Activated CD4-positive, alpha-beta T cell treated with anti-CD3 and anti-CD28 coated beads for 36 hours (primary cell): ENCODE measurements at regions not wholly inside any gene's neighbourhood (a gene's known extent, or its start where the extent isn't known, plus 50 kb on each side); places are given as distances from the start of the nearest gene placed in this dataset.

Experiments
- ATAC-seq: fragments of 200-7000 bp; cut with Tn5 transposase; one replicate; pipeline ENCODE4 v1.10.0; 2021; ENCODE audit warnings: mild to moderate bottlenecking, moderate library complexity
- CTCF ChIA-PET: fragments of 350-600 bp; sonication (Branson Sonifier 250); formaldehyde crosslinking; loops from one replicate; lab custom pipeline; 2021; ENCODE audit warnings: antibody characterized with exemption; lab: Charles Lee
- POLR2A ChIA-PET: fragments of 350-600 bp; sonication (Branson Sonifier 250); formaldehyde crosslinking; loops from one replicate; lab custom pipeline; 2021; ENCODE audit warnings: antibody characterized with exemption, inconsistent platforms; lab: Charles Lee
- DNase-seq: peaks from one replicate; pipeline ENCODE4 v3.0.0-alpha.2; 2020
- H3K27ac Mint-ChIP-seq: one replicate; pipeline ENCODE4 v1.8.0; 2021; ENCODE audit warnings: mixed read lengths
- H3K27me3 Mint-ChIP-seq: one replicate; pipeline ENCODE4 v1.8.0; 2021; ENCODE audit warnings: mixed read lengths
- H3K36me3 Mint-ChIP-seq: one replicate; pipeline ENCODE4 v1.8.0; 2021; ENCODE audit warnings: low read depth, mixed read lengths
- H3K4me1 Mint-ChIP-seq: one replicate; pipeline ENCODE4 v1.8.0; 2021; ENCODE audit warnings: mixed read lengths
- H3K4me3 Mint-ChIP-seq: one replicate; pipeline ENCODE4 v1.8.0; 2021; ENCODE audit warnings: mild to moderate bottlenecking, moderate library complexity, mixed read lengths
- H3K9me3 Mint-ChIP-seq: one replicate; pipeline ENCODE4 v1.8.0; 2021; ENCODE audit warnings: low read depth, mixed read lengths
- intact Hi-C, 2 experiments: fragments of 100-400 bp; cut with DNase I in 1 of 2; cut with micrococcal nuclease in 1 of 2; formaldehyde crosslinking; loops; one replicate each; pipeline versions ENCODE4 v1.14.2 to v1.15.1; 2022 to 2024; cut with DNase I, micrococcal nuclease

- ChIA-PET CTCF (no interaction called here), POLR2A (no interaction called here)
- no peak for ATAC-seq
- H3K4me1 Mint-ChIP-seq = no peaks in the 10 kb centered on the region
- no peaks in the 10 kb centered on the region for H3K9me3 Mint-ChIP-seq
- no peak for DNase-seq
- peaks cover 18% of the 10 kb centered on the region for H3K27me3 Mint-ChIP-seq
- no peaks in the 10 kb centered on the region for H3K36me3 Mint-ChIP-seq
- intact Hi-C loops = no loop called here
- no peak overlapping the region for H3K27ac Mint-ChIP-seq
- H3K4me3 Mint-ChIP-seq = no peak overlapping the region
Observed at GRCh38 chr16:5378531-5378930, 280.9 kb upstream of the EEF2KMT start.

- no peak for ATAC-seq
- no peak for DNase-seq
- H3K27ac Mint-ChIP-seq = no peak overlapping the region
- ChIA-PET POLR2A (no interaction called here), CTCF (no interaction called here)
- H3K9me3 Mint-ChIP-seq = no peaks in the 10 kb centered on the region
- H3K36me3 Mint-ChIP-seq = no peaks in the 10 kb centered on the region
- no peaks in the 10 kb centered on the region for H3K4me1 Mint-ChIP-seq
- peaks cover 23% of the 10 kb centered on the region for H3K27me3 Mint-ChIP-seq
- intact Hi-C loops = no loop called here
- H3K4me3 Mint-ChIP-seq = no peak overlapping the region
Observed at GRCh38 chr16:5377280-5377898, 279.8 kb upstream of the EEF2KMT start.

GRCh38 chr16:5374184-5374583 is 276.6 kb upstream of the EEF2KMT start:
- Mint-ChIP-seq H3K27ac (no peak overlapping the region), H3K27me3 (peaks cover 25% of the 10 kb centered on the region), H3K4me1 (no peaks in the 10 kb centered on the region), H3K4me3 (no peak overlapping the region), H3K36me3 (no peaks in the 10 kb centered on the region), H3K9me3 (no peaks in the 10 kb centered on the region)
- POLR2A ChIA-PET = no interaction called here
- CTCF ChIA-PET = no interaction called here
- ATAC-seq (no peak), DNase-seq (no peak)
- intact Hi-C loops = no loop called here

GRCh38 chr16:5367951-5368350 is 270.4 kb upstream of the EEF2KMT start:
- ChIA-PET POLR2A (no interaction called here), CTCF (no interaction called here)
- Mint-ChIP-seq H3K4me1 (no peaks in the 10 kb centered on the region), H3K27ac (no peak overlapping the region), H3K36me3 (no peaks in the 10 kb centered on the region), H3K27me3 (peaks cover 7% of the 10 kb centered on the region), H3K4me3 (no peak overlapping the region), H3K9me3 (no peaks in the 10 kb centered on the region)
- ATAC-seq (no peak), DNase-seq (no peak)
- intact Hi-C loops = no loop called here

GRCh38 chr16:5366126-5366525 is 268.5 kb upstream of the EEF2KMT start:
- ATAC-seq = no peak
- Mint-ChIP-seq H3K9me3 (no peaks in the 10 kb centered on the region), H3K27me3 (peaks cover 4% of the 10 kb centered on the region), H3K36me3 (no peaks in the 10 kb centered on the region), H3K27ac (no peak overlapping the region), H3K4me1 (no peaks in the 10 kb centered on the region), H3K4me3 (no peak overlapping the region)
- no peak for DNase-seq
- POLR2A ChIA-PET = no interaction called here
- CTCF ChIA-PET = no interaction called here
- intact Hi-C loops = no loop called here

GRCh38 chr16:5364186-5364585 is 266.6 kb upstream of the EEF2KMT start:
- CTCF ChIA-PET = no interaction called here
- POLR2A ChIA-PET = no interaction called here
- Mint-ChIP-seq H3K27ac (no peak overlapping the region), H3K36me3 (no peaks in the 10 kb centered on the region), H3K4me1 (no peaks in the 10 kb centered on the region), H3K9me3 (no peaks in the 10 kb centered on the region), H3K27me3 (peaks cover 2% of the 10 kb centered on the region), H3K4me3 (no peak overlapping the region)
- intact Hi-C loops = no loop called here
- DNase-seq (no peak), ATAC-seq (no peak)

GRCh38 chr16:5361322-5361721 is 263.7 kb upstream of the EEF2KMT start:
- no peak for ATAC-seq
- Mint-ChIP-seq H3K27me3 (peaks cover 2% of the 10 kb centered on the region), H3K9me3 (no peaks in the 10 kb centered on the region), H3K27ac (no peak overlapping the region), H3K4me1 (no peaks in the 10 kb centered on the region), H3K4me3 (no peak overlapping the region), H3K36me3 (no peaks in the 10 kb centered on the region)
- intact Hi-C loops = no loop called here
- DNase-seq = no peak
- POLR2A ChIA-PET = no interaction called here
- CTCF ChIA-PET = no interaction called here

GRCh38 chr16:5354645-5355044 is 257.1 kb upstream of the EEF2KMT start:
- ATAC-seq (no peak), DNase-seq (no peak)
- Mint-ChIP-seq H3K4me1 (no peaks in the 10 kb centered on the region), H3K27me3 (peaks cover 4% of the 10 kb centered on the region), H3K27ac (no peak overlapping the region), H3K4me3 (no peak overlapping the region), H3K36me3 (no peaks in the 10 kb centered on the region), H3K9me3 (no peaks in the 10 kb centered on the region)
- CTCF ChIA-PET = no interaction called here
- POLR2A ChIA-PET = interaction anchor here (0.7 kb wide), 1 partner anchor 430 kb away, joined by 3 read pairs; no protein-coding TSS in a partner anchor
- intact Hi-C loops = no loop called here

GRCh38 chr16:5349670-5350517 is 252.3 kb upstream of the EEF2KMT start:
- no peak for DNase-seq
- intact Hi-C loops = no loop called here
- Mint-ChIP-seq H3K27me3 (peaks cover 4% of the 10 kb centered on the region), H3K36me3 (no peaks in the 10 kb centered on the region), H3K4me1 (no peaks in the 10 kb centered on the region), H3K27ac (no peak overlapping the region), H3K4me3 (no peak overlapping the region), H3K9me3 (no peaks in the 10 kb centered on the region)
- POLR2A ChIA-PET = interaction anchor here (0.6 kb wide), 1 partner anchor 241 kb away, joined by 4 read pairs; no protein-coding TSS in a partner anchor
- ATAC-seq = no peak
- CTCF ChIA-PET = no interaction called here

GRCh38 chr16:5349101-5349500 is 251.5 kb upstream of the EEF2KMT start:
- Mint-ChIP-seq H3K4me1 (no peaks in the 10 kb centered on the region), H3K27ac (no peak overlapping the region), H3K27me3 (peaks cover 4% of the 10 kb centered on the region), H3K36me3 (no peaks in the 10 kb centered on the region), H3K4me3 (no peak overlapping the region), H3K9me3 (no peaks in the 10 kb centered on the region)
- intact Hi-C loops = no loop called here
- POLR2A ChIA-PET = no interaction called here
- DNase-seq (no peak), ATAC-seq (no peak)
- CTCF ChIA-PET = no interaction called here

- H3K27me3 Mint-ChIP-seq = peaks cover 4% of the 10 kb centered on the region
- intact Hi-C loops = no loop called here
- no peak overlapping the region for H3K27ac Mint-ChIP-seq
- POLR2A ChIA-PET = no interaction called here
- H3K36me3 Mint-ChIP-seq = no peaks in the 10 kb centered on the region
- no peaks in the 10 kb centered on the region for H3K4me1 Mint-ChIP-seq
- ATAC-seq = no peak
- H3K4me3 Mint-ChIP-seq = no peak overlapping the region
- CTCF ChIA-PET = no interaction called here
- DNase-seq = no peak
- H3K9me3 Mint-ChIP-seq = peaks cover 3% of the 10 kb centered on the region
Observed at GRCh38 chr16:5347561-5347960, 250.0 kb upstream of the EEF2KMT start.

- H3K27ac Mint-ChIP-seq = no peak overlapping the region
- peaks cover 14% of the 10 kb centered on the region for H3K27me3 Mint-ChIP-seq
- no peak overlapping the region for H3K4me3 Mint-ChIP-seq
- H3K9me3 Mint-ChIP-seq = no peaks in the 10 kb centered on the region
- H3K36me3 Mint-ChIP-seq = no peaks in the 10 kb centered on the region
- no peak for DNase-seq
- POLR2A ChIA-PET = no interaction called here
- CTCF ChIA-PET = no interaction called here
- H3K4me1 Mint-ChIP-seq = no peaks in the 10 kb centered on the region
- intact Hi-C loops = no loop called here
- no peak for ATAC-seq
Observed at GRCh38 chr16:5336941-5337340, 239.3 kb upstream of the EEF2KMT start.
